PC-9 (cell line): ENCODE measurements at regions not wholly inside any gene's neighbourhood (a gene's known extent, or its start where the extent isn't known, plus 50 kb on each side); places are given as distances from the start of the nearest gene placed in this dataset.

Source experiments
- EZH2 ChIP-seq: fragments of 200-600 bp; sonication (generic); IDR thresholded peaks from 2 replicates; pipeline ENCODE4 v1.8.0; 2017; ENCODE audit warnings: antibody characterized with exemption, low read depth
- TF ChIP-seq, protein P1 (sequence below): fragments of 200-600 bp; sonication (generic); conservative IDR thresholded peaks from 2 replicates; pipeline ENCODE4 v1.6.1; 2017; ENCODE audit warnings: mixed run types, antibody characterized with exemption, mild to moderate bottlenecking, moderate library complexity

DNA sequence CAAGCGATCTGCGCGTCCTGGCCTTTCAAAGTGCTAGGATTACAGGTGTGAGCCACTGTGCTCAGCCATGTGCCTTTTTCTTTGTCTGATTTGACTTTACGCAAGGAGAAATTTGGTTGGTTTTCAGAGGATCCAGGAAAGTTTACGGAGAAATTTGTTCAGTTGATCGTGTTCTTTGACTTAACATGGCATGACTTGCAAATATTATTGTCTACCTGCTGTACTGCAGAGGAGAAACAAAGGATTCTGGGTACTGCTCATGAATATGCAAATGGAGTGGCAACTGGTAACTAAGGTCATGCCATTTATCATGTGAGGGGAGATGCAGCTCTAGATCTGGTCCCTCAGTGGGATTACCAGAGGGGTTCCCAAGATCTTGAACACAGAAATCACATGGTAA is 68.8 kb upstream of the CHD6 start:
- no peak for TF ChIP-seq EZH2
- TF ChIP-seq, protein P1, sequence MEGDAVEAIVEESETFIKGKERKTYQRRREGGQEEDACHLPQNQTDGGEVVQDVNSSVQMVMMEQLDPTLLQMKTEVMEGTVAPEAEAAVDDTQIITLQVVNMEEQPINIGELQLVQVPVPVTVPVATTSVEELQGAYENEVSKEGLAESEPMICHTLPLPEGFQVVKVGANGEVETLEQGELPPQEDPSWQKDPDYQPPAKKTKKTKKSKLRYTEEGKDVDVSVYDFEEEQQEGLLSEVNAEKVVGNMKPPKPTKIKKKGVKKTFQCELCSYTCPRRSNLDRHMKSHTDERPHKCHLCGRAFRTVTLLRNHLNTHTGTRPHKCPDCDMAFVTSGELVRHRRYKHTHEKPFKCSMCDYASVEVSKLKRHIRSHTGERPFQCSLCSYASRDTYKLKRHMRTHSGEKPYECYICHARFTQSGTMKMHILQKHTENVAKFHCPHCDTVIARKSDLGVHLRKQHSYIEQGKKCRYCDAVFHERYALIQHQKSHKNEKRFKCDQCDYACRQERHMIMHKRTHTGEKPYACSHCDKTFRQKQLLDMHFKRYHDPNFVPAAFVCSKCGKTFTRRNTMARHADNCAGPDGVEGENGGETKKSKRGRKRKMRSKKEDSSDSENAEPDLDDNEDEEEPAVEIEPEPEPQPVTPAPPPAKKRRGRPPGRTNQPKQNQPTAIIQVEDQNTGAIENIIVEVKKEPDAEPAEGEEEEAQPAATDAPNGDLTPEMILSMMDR = no peak
